GM12865 (cell line): ENCODE measurements at regions not wholly inside any gene's neighbourhood (a gene's known extent, or its start where the extent isn't known, plus 50 kb on each side); places are given as distances from the start of the nearest gene placed in this dataset.

Source experiments
- DNase-seq: peaks from one replicate; pipeline ENCODE4 v3.0.0; 2010; ENCODE audit warnings: low read depth
- H3K4me3 ChIP-seq: 2 replicates; pipeline ENCODE4 v1.5.1; 2011; ENCODE audit warnings: mild to moderate bottlenecking, low read depth, low read length, control low read depth
- CTCF ChIP-seq: IDR thresholded peaks from 2 replicates; pipeline ENCODE4 v1.5.1; 2011; ENCODE audit warnings: low read length, control low read depth, low read depth, inconsistent platforms; ENCODE audit not compliant: insufficient read depth; ENCODE audit errors: missing control alignments

- TF ChIP-seq CTCF: no peak
- no peak for DNase-seq
- no peak overlapping the region for H3K4me3 ChIP-seq
Measured at GRCh38 chr15:91779960-91780359, 73.5 kb upstream of the SLCO3A1 start.

- TF ChIP-seq CTCF: no peak
- DNase-seq: no peak
- no peak overlapping the region for H3K4me3 ChIP-seq
Measured at GRCh38 chr15:91780387-91780786, 73.1 kb upstream of the SLCO3A1 start.

GRCh38 chr15:91782221-91782620, 71.3 kb upstream of the SLCO3A1 start:
- TF ChIP-seq CTCF: no peak
- DNase-seq: no peak
- no peak overlapping the region for H3K4me3 ChIP-seq

GRCh38 chr15:91783008-91783407, 70.5 kb upstream of the SLCO3A1 start:
- no peak for TF ChIP-seq CTCF
- no peak overlapping the region for H3K4me3 ChIP-seq
- DNase-seq: no peak

GRCh38 chr15:91783451-91783850, 70.1 kb upstream of the SLCO3A1 start:
- H3K4me3 ChIP-seq: no peak overlapping the region
- no peak for TF ChIP-seq CTCF
- no peak for DNase-seq

- no peak overlapping the region for H3K4me3 ChIP-seq
- no peak for DNase-seq
- TF ChIP-seq CTCF: no peak
Measured at GRCh38 chr15:91784973-91785709, 68.4 kb upstream of the SLCO3A1 start.

GRCh38 chr15:91787198-91787597, 66.3 kb upstream of the SLCO3A1 start:
- H3K4me3 ChIP-seq: no peak overlapping the region
- no peak for TF ChIP-seq CTCF
- DNase-seq: no peak
